Omental fat pad (tissue), 3 donors: ENCODE measurements at regions not wholly inside any gene's neighbourhood (a gene's known extent, or its start where the extent isn't known, plus 50 kb on each side); places are given as distances from the start of the nearest gene placed in this dataset.
A peak's percentile ranks its signal among the peaks of the same experiment; 100 is the strongest.

Experiments
- ATAC-seq: fragments of 150-250 bp; one replicate; pipeline ENCODE4 v1.9.1; 2016; ENCODE audit warnings: mild to moderate bottlenecking, moderate library complexity; ENCODE audit not compliant: low FRiP score
- DNase-seq: peaks from one replicate; pipeline ENCODE4 v3.0.0-alpha.2; 2019; ENCODE audit warnings: low spot score
- TF ChIP-seq, protein P1 (sequence below), 3 donors: fragments of 450-650 bp; IDR thresholded peaks; one replicate each; pipeline ENCODE4 v1.5.1; 2016 to 2017; ENCODE audit warnings: antibody characterized with exemption in 3 of 3, mild to moderate bottlenecking in 3 of 3, moderate library complexity in 2 of 3

DNA sequence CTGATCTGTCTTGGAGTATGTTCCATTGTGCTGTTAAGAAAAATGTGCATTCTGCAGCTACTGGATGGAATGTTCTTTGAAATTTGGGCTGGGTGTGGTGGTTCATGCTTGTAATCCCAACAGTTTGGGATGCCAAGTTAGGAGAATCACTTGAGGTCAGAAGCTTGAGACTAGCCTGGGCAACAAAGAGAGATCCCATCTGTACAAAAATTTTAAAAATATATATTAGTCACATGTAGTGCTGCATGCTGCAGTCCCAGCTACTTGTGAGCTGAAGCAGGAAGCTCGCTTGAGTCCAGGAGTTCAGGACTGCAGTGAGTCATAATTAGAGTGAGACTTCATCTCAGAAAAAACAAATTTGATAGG is 62.8 kb upstream of the PLSCR4 start:
- no peak for DNase-seq
- TF ChIP-seq, protein P1, sequence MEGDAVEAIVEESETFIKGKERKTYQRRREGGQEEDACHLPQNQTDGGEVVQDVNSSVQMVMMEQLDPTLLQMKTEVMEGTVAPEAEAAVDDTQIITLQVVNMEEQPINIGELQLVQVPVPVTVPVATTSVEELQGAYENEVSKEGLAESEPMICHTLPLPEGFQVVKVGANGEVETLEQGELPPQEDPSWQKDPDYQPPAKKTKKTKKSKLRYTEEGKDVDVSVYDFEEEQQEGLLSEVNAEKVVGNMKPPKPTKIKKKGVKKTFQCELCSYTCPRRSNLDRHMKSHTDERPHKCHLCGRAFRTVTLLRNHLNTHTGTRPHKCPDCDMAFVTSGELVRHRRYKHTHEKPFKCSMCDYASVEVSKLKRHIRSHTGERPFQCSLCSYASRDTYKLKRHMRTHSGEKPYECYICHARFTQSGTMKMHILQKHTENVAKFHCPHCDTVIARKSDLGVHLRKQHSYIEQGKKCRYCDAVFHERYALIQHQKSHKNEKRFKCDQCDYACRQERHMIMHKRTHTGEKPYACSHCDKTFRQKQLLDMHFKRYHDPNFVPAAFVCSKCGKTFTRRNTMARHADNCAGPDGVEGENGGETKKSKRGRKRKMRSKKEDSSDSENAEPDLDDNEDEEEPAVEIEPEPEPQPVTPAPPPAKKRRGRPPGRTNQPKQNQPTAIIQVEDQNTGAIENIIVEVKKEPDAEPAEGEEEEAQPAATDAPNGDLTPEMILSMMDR (IDR thresholded peaks at IDR 0.05), result no peak
- no peak for ATAC-seq

DNA sequence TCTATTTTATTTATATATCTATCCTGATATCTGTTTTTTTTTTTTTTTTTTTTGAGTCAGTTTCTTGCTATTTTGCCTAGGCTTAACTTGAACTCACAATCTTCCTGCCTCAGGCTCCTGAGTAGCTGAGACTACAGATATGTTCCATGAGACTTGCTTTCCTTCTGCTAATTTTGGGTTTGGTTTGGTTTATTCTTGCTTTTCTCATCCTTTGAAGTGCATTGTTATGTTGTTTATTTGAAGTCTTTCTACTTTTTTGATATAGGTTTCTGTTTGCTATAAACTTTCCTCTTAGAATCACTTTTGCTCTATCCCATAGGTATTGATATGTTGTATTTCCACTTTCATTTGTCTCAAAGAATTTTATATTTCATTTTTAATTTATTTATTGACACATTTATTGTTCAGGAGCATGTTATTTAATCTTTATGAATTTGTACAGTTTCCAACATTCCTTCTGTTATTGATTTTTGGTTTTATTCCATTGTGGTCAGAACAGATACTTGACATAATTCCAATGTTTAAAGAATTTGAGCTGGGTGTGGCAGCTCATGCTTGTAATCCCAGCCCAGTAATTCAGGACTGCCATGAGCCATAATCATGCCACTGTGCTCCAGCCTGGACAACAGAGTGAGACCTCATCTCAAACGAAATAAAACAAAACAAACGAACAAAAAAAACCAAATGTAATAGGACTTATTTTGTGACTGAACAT is 62.3 kb upstream of the PLSCR4 start:
- ATAC-seq (no peak), DNase-seq (no peak)

DNA sequence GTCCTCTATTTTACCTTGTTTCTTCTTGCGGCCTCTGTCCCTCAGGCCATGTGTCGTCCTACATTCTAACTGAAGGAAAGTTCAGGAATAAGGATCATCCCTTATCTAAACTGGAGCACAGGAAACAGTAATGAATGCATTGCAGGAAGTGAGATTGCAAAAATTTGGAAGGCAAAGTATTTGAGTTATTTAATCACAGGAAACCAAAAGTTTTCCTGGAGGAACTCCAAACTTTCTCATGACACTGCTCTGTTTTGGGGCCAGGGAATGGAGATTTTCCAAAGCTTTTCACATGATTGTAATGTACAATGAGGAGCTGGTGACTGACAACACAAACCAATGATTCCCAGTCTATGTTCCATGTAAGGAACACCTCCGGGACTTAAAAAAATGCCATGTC is 57.8 kb upstream of the PLSCR4 start:
- DNase-seq, result no peak
- ATAC-seq, result peak; percentile 57
- TF ChIP-seq, protein P1 (IDR thresholded peaks at IDR 0.05), result no peak

More for the DNA sequence above, 62.3 kb upstream of the PLSCR4 start:
- TF ChIP-seq, protein P1 (IDR thresholded peaks at IDR 0.05), result no peak

DNA sequence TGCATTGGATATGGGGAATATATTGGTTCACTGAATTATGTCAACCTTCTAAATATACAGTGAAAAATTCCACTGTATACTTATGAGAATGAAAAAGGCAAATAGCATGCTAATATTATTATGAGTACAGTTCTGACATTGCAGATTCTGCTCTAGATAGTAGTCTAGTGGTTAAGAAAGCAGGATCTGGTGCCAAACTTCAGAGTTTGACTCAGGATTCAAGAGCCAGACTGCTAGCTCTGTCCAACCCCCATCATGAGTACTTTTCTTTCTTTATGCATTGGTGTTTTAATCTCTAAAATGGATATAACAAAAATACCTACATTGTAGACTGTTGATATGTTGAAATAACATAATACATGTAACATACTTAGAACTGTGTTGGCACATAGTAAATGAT is 57.3 kb upstream of the PLSCR4 start:
- ATAC-seq (no peak), DNase-seq (no peak)
- TF ChIP-seq, protein P1 (IDR thresholded peaks at IDR 0.05), result no peak

DNA sequence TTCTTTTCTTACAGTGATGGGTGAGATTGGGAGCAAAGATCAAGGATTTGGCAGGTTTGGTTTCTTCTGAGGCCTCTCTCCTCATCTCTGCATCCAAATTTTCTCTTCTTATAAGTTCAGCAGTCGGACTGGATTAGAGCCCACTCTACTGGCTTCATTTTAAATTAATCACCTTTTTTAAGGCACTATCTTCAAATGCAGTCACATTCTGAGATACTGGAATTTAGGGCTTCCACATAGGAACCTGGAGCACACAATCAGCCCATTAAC is 56.5 kb upstream of the PLSCR4 start:
- no peak for ATAC-seq
- TF ChIP-seq, protein P1 (IDR thresholded peaks at IDR 0.05), result no peak

DNA sequence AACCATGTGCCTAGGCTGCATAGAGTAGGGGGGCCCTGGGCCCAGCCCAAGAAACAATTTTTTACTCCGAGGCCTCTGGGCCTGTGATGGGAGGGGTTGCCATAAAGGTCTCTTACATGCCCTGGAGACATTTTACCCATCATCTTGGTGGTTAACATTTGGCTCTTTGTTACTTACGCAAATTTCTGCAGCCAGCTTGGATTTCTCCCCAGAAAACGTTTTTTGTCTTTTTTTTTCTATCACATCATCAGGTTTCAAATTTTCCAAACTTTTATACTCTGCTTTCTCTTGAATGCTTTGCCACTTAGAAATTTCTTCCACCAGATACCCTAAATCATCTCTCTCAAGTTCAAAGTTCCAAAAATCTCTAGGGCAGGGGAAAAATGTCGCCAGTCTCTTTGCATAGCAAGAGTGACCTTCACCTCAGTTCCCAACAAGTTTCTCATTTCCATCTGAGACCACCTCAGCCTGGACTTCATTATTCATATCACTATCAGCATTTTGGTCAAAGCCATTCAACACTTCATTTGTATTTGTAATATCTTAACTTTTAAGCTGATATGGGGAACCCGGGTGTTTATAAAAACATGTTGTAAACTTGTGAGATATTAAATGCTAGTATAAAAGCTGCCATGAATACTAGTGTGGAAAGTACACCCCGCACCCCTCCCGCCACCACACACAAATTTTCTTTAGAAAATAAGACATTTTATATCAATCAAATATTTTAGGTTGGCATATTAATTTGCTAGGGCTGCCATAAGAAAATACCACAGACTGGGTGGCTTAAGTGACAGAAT is 56.0 kb upstream of the PLSCR4 start:
- DNase-seq (no peak), ATAC-seq (no peak)
- TF ChIP-seq, protein P1 (IDR thresholded peaks at IDR 0.05), result no peak

More for the DNA sequence above, 56.5 kb upstream of the PLSCR4 start:
- no peak for DNase-seq
